GM19395 (cell line): ENCODE measurements at regions not wholly inside any gene's neighbourhood (a gene's known extent, or its start where the extent isn't known, plus 50 kb on each side); places are given as distances from the start of the nearest gene placed in this dataset.
"Not testable (repeated sequence)": the region's sequence is repeated elsewhere in the genome, so short reads cannot be mapped to it uniquely, and the experiment has no call there.

Experiments
- ATAC-seq: cut with Tn5 transposase; IDR thresholded peaks from one replicate; pipeline ENCODE4 v1.9.1; 2021; ENCODE audit warnings: mild to moderate bottlenecking, moderate library complexity; ENCODE audit not compliant: unreplicated experiment

DNA sequence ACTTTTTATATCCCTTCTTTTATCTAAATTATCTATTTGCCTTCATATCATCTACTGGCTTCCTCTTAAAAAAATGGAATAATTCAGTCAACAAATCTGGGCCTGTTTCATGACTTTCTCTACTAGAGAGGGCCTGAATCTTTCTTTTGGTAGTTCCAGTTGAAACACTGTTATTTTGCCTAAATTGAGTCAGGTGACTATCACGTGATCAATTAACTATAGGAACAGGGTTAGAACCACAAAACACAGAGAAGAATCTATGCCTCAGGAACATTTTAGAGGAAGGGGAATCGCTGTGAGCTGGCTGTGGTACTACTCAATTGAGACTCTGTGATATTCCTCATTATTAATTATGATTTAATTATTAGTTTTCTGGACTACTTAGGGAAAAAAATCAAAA lies 736.7 kb upstream of the PITX2 start:
- no peak for ATAC-seq

DNA sequence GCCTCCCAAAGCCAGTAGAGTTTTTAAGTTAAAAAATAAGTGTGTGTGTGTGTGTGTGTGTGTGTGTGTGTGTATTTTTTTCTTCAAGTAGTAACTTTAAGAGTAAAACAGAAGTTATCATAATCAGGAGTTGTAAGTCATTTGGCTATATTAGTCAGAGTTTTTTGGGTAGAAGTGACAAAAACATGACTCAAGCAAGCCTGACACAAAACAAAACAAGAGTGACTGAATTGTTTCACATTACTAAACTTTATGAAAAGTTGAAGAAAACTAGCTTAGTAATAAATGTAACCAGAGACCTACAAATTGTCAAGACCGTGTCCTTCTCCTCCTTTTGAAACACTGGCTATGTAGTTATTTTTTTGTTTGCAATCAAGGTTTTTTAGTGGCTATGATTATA lies 738.0 kb upstream of the PITX2 start:
- no peak for ATAC-seq

- ATAC-seq: no peak
Measured at GRCh38 chr4:111362941-111363361, 740.1 kb upstream of the PITX2 start.

DNA sequence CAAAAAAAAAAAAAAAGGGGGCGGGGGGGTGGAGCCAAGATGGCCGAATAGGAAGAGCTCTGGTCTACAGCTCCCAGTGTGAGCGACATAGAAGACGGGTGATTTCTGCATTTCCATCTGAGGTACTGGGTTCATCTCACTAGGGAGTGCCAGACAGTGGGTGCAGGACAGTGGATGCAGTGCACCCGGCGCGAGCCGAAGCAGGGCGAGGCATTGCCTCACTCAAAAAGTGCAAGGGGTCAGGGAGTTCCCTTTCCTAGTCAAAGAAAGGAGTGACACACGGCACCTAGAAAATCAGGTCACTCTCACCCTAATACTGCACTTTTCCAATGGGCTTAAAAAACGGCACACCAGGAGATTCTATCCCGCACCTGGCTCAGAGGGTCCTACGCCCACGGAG lies 755.0 kb upstream of the PITX2 start:
- not testable (repeated sequence) for ATAC-seq

DNA sequence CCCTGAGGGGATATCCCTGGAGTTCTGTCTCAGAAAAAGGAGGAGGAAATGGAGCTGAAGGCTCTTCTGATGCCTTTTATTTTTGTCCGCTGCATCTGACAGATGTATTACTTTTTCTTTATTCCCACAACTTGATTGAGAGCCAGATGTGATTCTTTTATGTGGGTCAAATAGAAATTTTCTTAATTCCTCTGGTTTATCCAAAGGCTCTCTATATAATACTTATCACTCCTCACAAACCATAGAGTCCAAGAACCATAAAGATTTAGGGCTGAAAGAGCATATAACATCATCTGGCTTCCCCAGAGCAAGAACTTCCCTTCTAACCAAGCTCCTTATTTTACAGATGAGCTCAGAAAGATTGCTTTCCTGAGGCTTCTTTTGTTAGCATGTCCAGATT lies 756.7 kb upstream of the FAM241A start:
- no peak for ATAC-seq

GRCh38 chr4:111391829-111392228 lies 753.4 kb upstream of the FAM241A start:
- no peak for ATAC-seq

GRCh38 chr4:111393781-111394180 lies 751.5 kb upstream of the FAM241A start:
- ATAC-seq: no peak

DNA sequence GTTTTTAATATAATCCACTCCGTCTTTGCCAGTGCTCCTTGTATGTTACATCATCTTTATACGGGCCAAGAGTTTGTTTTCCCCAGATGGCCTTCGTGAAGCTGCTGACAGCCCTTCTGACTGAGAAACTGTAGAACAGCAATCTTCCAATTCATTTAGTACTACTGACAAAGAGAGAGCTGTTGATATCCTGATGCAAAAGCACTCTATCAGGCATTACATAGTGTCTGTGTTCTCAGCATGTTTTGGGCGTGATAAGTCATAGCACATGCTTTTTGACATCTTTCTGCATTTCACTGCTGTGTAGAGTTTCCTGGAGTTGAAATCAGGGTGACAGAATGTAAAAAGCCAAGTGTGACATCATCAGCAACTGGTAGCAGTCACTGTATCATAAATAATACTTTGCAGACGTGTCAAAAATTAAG lies 746.3 kb upstream of the FAM241A start:
- no peak for ATAC-seq

DNA sequence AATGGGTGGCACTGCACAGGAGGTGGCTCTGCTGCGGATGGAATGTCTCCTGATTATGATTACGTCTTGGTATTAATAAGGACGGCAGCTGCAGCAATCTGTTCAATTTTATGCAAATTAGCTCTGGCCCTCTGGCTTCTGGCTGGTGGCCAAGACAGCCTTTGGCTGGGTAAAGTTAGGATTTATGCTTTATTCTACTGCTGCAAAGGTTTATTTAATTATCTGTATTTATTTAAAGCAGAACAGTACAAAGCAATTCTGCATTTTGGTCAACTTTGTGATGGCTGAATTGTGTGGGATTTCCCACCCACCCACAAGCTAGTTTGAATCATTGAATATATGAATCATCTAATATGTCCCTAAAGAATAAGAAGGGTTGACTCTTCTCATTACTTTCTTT lies 745.6 kb upstream of the FAM241A start:
- ATAC-seq: no peak

- no peak for ATAC-seq
Measured at GRCh38 chr4:111400741-111401140, 744.5 kb upstream of the FAM241A start.

- no peak for ATAC-seq
Measured at GRCh38 chr4:111404673-111405072, 740.6 kb upstream of the FAM241A start.

GRCh38 chr4:111405989-111406388 lies 739.3 kb upstream of the FAM241A start:
- no peak for ATAC-seq

GRCh38 chr4:111410571-111410970 lies 734.7 kb upstream of the FAM241A start:
- ATAC-seq: no peak

DNA sequence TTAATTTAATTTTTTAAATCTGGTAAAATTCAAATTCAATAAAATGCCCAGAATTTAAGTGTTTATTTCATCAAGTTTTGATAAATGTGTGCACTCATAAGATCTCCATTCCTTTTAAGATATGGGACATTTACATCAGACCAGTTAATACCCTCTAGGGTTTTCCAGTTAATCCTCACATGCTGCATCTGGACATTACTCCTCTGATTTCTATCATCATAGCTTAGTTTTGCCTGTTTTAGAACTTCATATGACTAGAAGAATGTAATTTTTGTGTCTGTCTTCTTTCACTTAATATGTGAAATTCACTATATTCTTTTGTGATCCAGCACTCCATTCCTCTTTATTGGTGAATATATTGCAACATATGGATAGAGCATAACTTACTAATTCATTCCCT lies 727.7 kb upstream of the FAM241A start:
- no peak for ATAC-seq

DNA sequence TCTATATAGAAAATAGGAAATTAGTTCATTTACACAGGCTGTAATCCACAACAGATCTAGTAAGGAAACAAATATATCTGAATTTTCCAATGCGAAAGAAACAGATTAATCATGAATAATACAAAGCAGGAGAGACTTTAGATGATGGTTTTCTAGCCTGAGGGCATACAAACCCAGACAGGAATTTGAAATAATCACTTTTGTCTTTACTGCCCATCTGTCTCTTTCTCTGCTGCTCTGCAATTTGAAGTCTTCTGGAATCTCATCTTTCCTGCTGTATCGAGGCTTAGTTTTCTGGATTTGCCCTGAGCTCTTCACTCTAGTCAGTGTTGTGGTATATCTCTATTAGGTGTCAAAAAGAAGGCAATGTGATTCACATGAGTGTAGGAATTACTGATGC lies 711.8 kb upstream of the FAM241A start:
- no peak for ATAC-seq

DNA sequence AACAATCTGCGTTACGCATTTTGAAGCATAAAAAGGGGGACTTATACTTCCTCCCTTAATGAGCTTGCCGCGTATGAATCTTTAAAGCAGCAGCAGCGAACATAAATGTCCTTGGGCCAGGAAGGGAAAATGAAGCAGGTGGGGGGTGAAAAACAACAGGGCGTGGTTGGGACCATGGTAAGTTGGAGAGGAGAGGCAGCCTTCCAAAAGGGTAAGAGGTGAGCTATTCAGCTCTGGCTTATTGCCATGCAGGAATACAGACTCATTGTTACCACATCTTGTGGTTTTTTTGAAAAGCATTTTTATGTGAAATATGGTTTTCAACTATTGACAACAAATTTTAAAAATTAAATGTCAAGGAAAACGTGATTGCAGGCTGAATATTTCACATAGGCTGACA lies 710.7 kb upstream of the FAM241A start:
- ATAC-seq: no peak

DNA sequence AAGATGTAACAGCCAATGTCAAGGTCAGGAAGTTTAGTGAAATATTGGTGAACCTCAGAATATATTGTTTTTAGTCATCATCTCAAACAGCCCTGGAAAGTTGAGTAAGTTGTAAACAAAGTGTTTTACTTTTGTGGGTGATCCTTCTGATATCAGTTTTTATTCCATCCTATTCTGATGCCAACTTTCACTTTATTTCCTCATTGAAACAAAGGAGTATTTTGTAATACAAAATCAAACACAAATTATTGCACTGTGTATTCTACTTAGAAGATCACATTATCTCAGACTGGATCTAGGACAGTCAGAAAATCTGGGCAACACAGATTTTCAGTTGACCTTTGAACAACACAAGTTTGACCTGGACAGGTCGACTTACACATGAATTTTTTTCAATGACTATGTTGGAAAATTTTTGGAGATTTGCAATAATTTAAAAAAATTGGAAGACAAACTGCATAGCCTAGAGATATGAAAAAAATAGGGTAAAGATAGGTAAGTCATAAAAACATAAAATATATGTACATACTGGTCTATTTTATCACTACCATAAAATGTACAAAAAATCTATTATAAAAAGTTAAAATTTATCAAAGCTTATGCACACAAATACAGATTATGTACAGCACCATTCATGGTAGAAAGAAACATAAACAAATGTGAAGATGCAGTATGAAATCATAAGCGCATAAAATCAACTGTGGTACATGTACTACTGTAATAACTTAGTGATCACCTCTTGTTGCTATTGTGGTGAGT lies 709.1 kb upstream of the FAM241A start:
- ATAC-seq: no peak

DNA sequence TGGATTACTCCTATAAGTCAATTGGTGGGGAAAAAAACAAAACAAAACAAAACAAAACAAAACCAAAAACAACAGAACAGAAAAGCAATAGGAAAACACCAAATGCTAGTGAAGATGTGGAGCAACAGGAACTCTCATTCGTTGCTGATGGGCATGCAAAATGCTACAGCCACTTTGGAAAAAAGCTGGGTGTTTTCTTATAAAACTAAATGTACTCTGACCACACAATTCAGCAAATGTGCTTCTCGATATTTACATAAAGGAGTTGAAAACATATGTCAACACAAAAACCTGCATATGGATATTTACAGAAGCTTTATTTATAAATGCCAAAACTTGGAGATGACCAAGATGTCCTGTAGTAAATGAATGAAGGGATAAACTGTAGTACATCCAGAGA lies 703.6 kb upstream of the FAM241A start:
- no peak for ATAC-seq

DNA sequence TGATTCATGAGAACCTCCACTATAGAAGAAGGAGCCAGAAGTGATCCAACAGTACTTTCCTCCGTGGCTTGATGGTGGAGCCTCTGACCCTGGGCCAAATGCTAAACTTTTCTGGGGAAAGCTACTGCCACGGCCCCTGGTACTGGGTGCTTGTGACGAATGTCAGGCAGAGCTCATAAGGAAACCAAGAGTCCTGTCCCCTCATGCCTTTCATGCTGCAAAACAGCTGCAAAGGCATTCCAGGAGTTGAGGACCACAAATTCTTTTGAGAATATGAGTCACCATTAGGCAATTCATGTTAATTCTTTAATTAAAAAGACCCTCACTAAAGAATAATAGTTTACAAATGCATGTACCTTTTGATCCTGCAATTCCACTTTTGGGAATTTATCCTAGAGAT lies 700.4 kb upstream of the FAM241A start:
- not testable (repeated sequence) for ATAC-seq

DNA sequence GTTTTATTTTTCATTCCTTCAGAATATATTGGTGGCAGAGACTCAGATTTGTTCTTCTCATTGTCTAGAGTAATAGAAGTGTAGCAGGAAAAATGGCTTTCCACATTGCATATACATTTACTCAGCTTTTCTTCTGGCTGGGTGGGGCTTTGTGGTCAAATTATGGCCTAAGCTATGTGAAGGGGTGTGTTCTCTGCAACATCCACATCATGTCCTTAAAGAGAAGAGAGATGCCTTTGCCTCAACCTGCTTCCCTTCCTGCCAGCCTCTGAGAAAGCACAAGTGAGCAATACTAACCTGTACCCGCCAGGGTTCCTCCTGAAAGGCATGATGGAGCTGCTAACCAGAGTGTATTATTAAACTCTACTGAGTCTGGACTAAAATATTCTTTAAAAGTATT lies 695.6 kb upstream of the FAM241A start:
- ATAC-seq: no peak

GRCh38 chr4:111450867-111451266 lies 694.4 kb upstream of the FAM241A start:
- ATAC-seq: no peak

GRCh38 chr4:111453216-111453615 lies 692.0 kb upstream of the FAM241A start:
- no peak for ATAC-seq

- ATAC-seq: no peak
Measured at GRCh38 chr4:111454961-111455360, 690.3 kb upstream of the FAM241A start.
